Spleen (tissue), 11 donors: ENCODE measurements at regions not wholly inside any gene's neighbourhood (a gene's known extent, or its start where the extent isn't known, plus 50 kb on each side); places are given as distances from the start of the nearest gene placed in this dataset.

Source experiments
- DNase-seq: peaks from one replicate; pipeline ENCODE4 v3.0.0-alpha.2; 2020
- H3K27ac ChIP-seq, 8 donors: fragments of 200-600 bp; sonication (generic) in 7 of 8; 1 replicate in 4 of 8; 2 replicates in 4 of 8; pipeline versions ENCODE4 v1.5.0 to v1.8.0; 2016 to 2021; ENCODE audit warnings: inconsistent platforms in 4 of 8, mild to moderate bottlenecking in 4 of 8, moderate library complexity in 1 of 8
- H3K27me3 ChIP-seq, 7 donors: fragments of 200-600 bp; sonication (generic) in 6 of 7; replicated peaks in 1 of 7; 1 replicate in 4 of 7; 2 replicates in 3 of 7; pipeline versions ENCODE4 v1.5.0 to v1.8.0; 2016 to 2021; ENCODE audit warnings: inconsistent platforms in 3 of 7, mild to moderate bottlenecking in 1 of 7
- H3K36me3 ChIP-seq, 6 donors: fragments of 200-600 bp; sonication (generic) in 5 of 6; 1 replicate in 4 of 6; 2 replicates in 2 of 6; pipeline versions ENCODE4 v1.5.0 to v1.8.0; 2016 to 2021; ENCODE audit warnings: inconsistent platforms in 2 of 6
- H3K4me1 ChIP-seq, 6 donors: fragments of 200-600 bp; sonication (generic) in 5 of 6; 1 replicate in 3 of 6; 2 replicates in 3 of 6; pipeline versions ENCODE4 v1.5.0 to v1.8.0; 2016 to 2021; ENCODE audit warnings: inconsistent platforms in 3 of 6
- H3K4me3 ChIP-seq, 8 donors: fragments of 200-600 bp; sonication (generic) in 7 of 8; 1 replicate in 4 of 8; 2 replicates in 4 of 8; pipeline versions ENCODE4 v1.5.0 to v1.8.0; 2016 to 2021; ENCODE audit warnings: inconsistent platforms in 4 of 8, mild to moderate bottlenecking in 4 of 8, moderate library complexity in 2 of 8
- H3K9me3 ChIP-seq, 8 donors: fragments of 200-600 bp; sonication (generic) in 7 of 8; 1 replicate in 4 of 8; 2 replicates in 4 of 8; pipeline versions ENCODE4 v1.5.0 to v1.8.0; 2016 to 2021; ENCODE audit warnings: inconsistent platforms in 4 of 8
- CTCF ChIP-seq, 11 experiments: fragments of 200-600 bp in 7 of 11; fragments of 450-650 bp in 4 of 11; sonication (generic) in 4 of 11; IDR thresholded peaks in 8 of 11; conservative IDR thresholded peaks in 3 of 11; 1 replicate in 7 of 11; 2 replicates in 4 of 11; pipeline versions ENCODE4 v1.4.0 to v1.8.0; 2016 to 2021; ENCODE audit warnings: antibody characterized with exemption in 11 of 11, inconsistent platforms in 4 of 11, mild to moderate bottlenecking in 1 of 11
- POLR2A ChIP-seq, 3 donors: fragments of 450-650 bp; IDR thresholded peaks; one replicate each; pipeline ENCODE4 v1.5.1; 2017; ENCODE audit warnings: antibody characterized with exemption in 3 of 3, mild to moderate bottlenecking in 1 of 3
- POLR2AphosphoS5 ChIP-seq, 3 donors: sonication (generic); formaldehyde crosslinking; IDR thresholded peaks; one replicate each; pipeline ENCODE4 v1.5.1; 2017; ENCODE audit warnings: antibody characterized with exemption in 3 of 3
- WGBS, 5 donors: extraction: QIAGEN DNeasy Blood & Tissue Kit in 3 of 5; methylation state at CpG; one replicate each; pipeline versions ENCODE4 v1.1.5 to v1.1.7; 2013 to 2018; 5-methylcytosine and 5-hydroxymethylcytosine counted together
- intact Hi-C: fragments of 100-400 bp; cut with DNase I; formaldehyde crosslinking; loops from one replicate; pipeline ENCODE4 v1.15.0; 2023; ENCODE audit warnings: low total_unique reads
- donor health status: healthy with polysubstance abuse.
- donor health status: DM: no; HTN: no; CAD: no; lungs with moderate emphysema.
- donor health status: DM: no; HTN: no; CAD: no.
- donor health status: Bipolar disorder and iron deficiency.
- donor health status: healthy.
- donor health status: DM: no; HTN: no; CAD: no.
- donor health status: DM: yes; HTN: yes; CAD: no.

- Histone ChIP-seq H3K36me3 (no peaks in the 10 kb centered on the region), H3K4me1 (peaks cover 0 to 26% (median 14%) of the 10 kb centered on the region in 6 donors), H3K27ac (peak overlapping the region; percentile 10 to 79 (median 46)), H3K9me3 (peaks cover 0 to 22% (median 7%) of the 10 kb centered on the region in 8 donors), H3K4me3 (no peak overlapping the region), H3K27me3 (no peaks in the 10 kb centered on the region)
- DNase-seq = no peak
- TF ChIP-seq POLR2A (IDR thresholded peaks at IDR 0.05) (no peak), POLR2AphosphoS5 (IDR thresholded peaks at IDR 0.05) (no peak), CTCF (IDR thresholded peaks at IDR 0.05 in 8 of 11, conservative IDR thresholded peaks at IDR 0.05 in 3 of 11) (no peak)
- intact Hi-C loops = no loop called here
These were observed 62.2 kb upstream of the ST8SIA1 start for GRCh38 chr12:22396735-22397134.

- peaks cover 0 to 21% (median 7%) of the 10 kb centered on the region in 8 donors for H3K9me3 ChIP-seq
- no peak overlapping the region for H3K4me3 ChIP-seq
- 0 to 7% (median 3%) methylated on average over 1 of the region's 1 CpG for WGBS, 5 donors
- peaks cover 0 to 26% (median 14%) of the 10 kb centered on the region in 6 donors for H3K4me1 ChIP-seq
- H3K36me3 ChIP-seq = no peaks in the 10 kb centered on the region
- no peaks in the 10 kb centered on the region for H3K27me3 ChIP-seq
- peak overlapping the region in 7 of 8 donors; percentile 27 to 79 (median 47) for H3K27ac ChIP-seq
- intact Hi-C loops = no loop called here
- TF ChIP-seq CTCF (IDR thresholded peaks at IDR 0.05 in 8 of 11, conservative IDR thresholded peaks at IDR 0.05 in 3 of 11) = no peak
- DNase-seq = no peak
These were observed 61.7 kb upstream of the ST8SIA1 start for GRCh38 chr12:22396253-22396652.

DNA sequence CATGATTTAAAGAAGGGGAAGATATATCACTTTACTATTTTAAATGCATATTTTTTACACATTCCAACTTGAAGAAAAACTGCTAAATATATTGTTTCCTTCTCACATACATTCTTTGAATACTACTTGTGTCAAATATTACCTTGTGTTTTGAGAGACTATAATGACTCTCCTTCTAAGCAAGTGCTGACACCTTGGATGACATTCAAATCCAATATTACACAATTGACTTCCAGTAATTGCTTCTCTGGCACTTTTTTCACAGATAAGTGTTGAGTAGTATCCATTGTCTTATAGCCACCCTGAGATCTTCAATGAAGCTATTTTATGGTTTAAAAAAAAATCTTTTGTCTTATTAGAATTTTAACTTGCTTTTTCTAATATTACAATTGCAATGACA lies 61.2 kb upstream of the ST8SIA1 start:
- H3K4me3 ChIP-seq = no peak overlapping the region
- TF ChIP-seq POLR2AphosphoS5 (IDR thresholded peaks at IDR 0.05) = no peak
- no peak for TF ChIP-seq POLR2A (IDR thresholded peaks at IDR 0.05)
- no peak for TF ChIP-seq CTCF (IDR thresholded peaks at IDR 0.05 in 8 of 11, conservative IDR thresholded peaks at IDR 0.05 in 3 of 11)
- H3K27ac ChIP-seq = peak overlapping the region in 7 of 8 donors; percentile 27 to 79 (median 47)
- intact Hi-C loops = no loop called here
- H3K4me1 ChIP-seq = peaks cover 0 to 26% (median 14%) of the 10 kb centered on the region in 6 donors
- no peaks in the 10 kb centered on the region for H3K36me3 ChIP-seq
- peaks cover 0 to 19% (median 7%) of the 10 kb centered on the region in 8 donors for H3K9me3 ChIP-seq
- no peak for DNase-seq
- no peaks in the 10 kb centered on the region for H3K27me3 ChIP-seq
